ENCODE measurements at regions not wholly inside any gene's neighbourhood (a gene's known extent, or its start where the extent isn't known, plus 50 kb on each side); places are given as distances from the start of the nearest gene placed in this dataset.

DNA sequence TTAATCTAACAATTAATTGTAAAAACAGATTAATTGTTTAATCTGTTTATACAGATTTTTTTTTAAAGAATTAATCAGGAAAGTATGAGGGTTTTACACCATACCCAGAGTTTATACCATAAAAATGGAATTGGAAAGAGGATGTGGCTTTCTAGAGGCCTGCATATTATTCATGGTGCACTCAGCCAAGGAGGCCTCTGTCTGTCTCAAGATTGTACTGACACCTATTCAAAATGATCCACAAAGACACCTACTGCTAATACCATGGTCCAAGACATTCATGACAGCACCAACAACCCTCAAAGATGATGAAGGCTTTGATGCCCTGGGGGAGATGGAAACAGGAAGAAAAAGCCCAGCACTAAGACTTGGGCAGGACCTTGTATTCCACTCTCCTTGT is 58.1 kb upstream of the MAST4 start:
- no peak for TF ChIP-seq POLR2A (IDR thresholded peaks at IDR 0.05)
- TF ChIP-seq, protein P1, sequence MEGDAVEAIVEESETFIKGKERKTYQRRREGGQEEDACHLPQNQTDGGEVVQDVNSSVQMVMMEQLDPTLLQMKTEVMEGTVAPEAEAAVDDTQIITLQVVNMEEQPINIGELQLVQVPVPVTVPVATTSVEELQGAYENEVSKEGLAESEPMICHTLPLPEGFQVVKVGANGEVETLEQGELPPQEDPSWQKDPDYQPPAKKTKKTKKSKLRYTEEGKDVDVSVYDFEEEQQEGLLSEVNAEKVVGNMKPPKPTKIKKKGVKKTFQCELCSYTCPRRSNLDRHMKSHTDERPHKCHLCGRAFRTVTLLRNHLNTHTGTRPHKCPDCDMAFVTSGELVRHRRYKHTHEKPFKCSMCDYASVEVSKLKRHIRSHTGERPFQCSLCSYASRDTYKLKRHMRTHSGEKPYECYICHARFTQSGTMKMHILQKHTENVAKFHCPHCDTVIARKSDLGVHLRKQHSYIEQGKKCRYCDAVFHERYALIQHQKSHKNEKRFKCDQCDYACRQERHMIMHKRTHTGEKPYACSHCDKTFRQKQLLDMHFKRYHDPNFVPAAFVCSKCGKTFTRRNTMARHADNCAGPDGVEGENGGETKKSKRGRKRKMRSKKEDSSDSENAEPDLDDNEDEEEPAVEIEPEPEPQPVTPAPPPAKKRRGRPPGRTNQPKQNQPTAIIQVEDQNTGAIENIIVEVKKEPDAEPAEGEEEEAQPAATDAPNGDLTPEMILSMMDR (IDR thresholded peaks at IDR 0.05): no peak

Measured in uterus (tissue), 2 donors.